ENCODE measurements at regions not wholly inside any gene's neighbourhood (a gene's known extent, or its start where the extent isn't known, plus 50 kb on each side); places are given as distances from the start of the nearest gene placed in this dataset.
A peak's percentile ranks its signal among the peaks of the same experiment; 100 is the strongest.

DNA sequence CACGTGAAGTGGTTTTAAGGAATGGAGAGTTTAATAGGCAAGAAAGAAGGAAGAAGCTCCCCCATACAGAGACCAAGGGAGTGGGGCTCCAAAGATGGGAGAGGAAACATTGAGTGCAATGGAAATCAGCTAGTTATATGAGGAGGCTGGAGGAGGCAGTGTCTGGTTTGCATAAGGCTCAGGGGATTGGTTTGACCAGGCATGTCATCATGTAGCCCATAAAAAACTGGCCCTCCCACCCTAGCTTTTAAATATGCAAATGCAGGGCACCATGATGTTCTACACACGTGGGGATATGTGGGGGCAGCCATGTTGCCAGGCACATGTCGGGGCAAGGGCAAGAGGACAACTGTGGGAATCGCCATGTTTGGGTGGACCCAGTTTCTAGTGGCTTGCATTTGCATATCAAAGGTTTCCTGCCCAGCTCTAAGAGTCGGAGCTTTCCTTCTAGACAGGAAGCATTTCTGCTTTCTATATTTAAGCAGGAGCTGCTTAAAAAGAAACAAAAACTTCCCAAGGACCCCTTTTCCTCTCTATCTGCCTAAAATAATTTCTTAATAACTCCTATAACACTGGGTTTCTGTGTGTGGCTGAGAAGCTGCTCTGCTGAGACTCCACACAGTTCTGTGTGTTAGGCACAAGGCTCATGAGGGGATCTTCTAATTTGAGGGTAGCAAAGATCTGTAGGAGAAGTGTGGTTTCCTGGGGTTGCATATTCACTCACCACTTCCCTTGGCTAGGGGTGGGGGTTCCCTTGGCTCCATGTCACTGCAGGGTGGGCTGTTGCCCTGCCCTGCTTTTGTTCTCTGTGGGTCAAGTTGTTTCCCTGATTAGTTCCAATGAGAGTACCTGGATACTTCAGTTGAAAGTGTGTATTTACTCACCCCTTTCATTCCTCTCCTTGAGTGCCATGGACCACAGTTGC lies 113.5 kb downstream of the VSIG4 start:
- Histone ChIP-seq H3K27ac (ENCODE audit: insufficient read depth, low read length, poor library complexity, severe bottlenecking) (peak overlapping the region; percentile 45), H3K4me3 (ENCODE audit: insufficient read depth, low read depth, low read length, poor library complexity, severe bottlenecking) (peak overlapping the region; percentile 29), H3K36me3 (ENCODE audit: control insufficient read depth, insufficient read depth, low read length) (no peaks in the 10 kb centered on the region), H3K9me3 (ENCODE audit: control insufficient read depth, low read length) (no peaks in the 10 kb centered on the region), H3K27me3 (replicated peaks; ENCODE audit: control insufficient read depth, insufficient read depth, low read length, poor library complexity, severe bottlenecking) (no peaks in the 10 kb centered on the region), H3K4me1 (ENCODE audit: control insufficient read depth, insufficient read depth, low read length, poor library complexity, severe bottlenecking) (peaks cover 19% of the 10 kb centered on the region)
- peak in 2 of 3 donors; percentile 2 to 20 for DNase-seq

DNA sequence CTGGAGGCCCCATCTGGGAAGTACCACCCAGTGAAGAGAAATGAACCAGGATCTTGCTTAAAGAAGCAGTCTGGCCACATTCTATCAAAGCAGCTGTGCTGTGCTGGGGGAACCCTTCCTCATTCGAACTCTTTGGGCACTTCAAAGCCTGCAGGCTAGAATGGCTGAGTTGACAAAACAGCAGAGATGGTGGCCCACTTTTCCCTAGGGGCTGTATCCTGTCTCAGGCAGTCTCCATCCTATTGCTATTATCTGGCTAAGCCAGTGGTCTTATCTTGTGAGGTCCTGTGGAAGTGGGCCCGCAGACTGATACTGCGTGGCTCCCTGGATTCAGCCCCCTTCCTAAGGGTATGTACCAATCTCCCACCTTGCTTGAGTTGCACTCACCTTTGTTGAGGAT lies 114.3 kb downstream of the VSIG4 start:
- H3K36me3 ChIP-seq (ENCODE audit: control insufficient read depth, insufficient read depth, low read length), result no peaks in the 10 kb centered on the region
- peaks cover 19% of the 10 kb centered on the region for H3K4me1 ChIP-seq (ENCODE audit: control insufficient read depth, insufficient read depth, low read length, poor library complexity, severe bottlenecking)
- no peak overlapping the region for H3K27ac ChIP-seq (ENCODE audit: insufficient read depth, low read length, poor library complexity, severe bottlenecking)
- H3K4me3 ChIP-seq (ENCODE audit: insufficient read depth, low read depth, low read length, poor library complexity, severe bottlenecking), result no peak overlapping the region
- DNase-seq, result no peak
- no peaks in the 10 kb centered on the region for H3K9me3 ChIP-seq (ENCODE audit: control insufficient read depth, low read length)
- no peaks in the 10 kb centered on the region for H3K27me3 ChIP-seq (replicated peaks; ENCODE audit: control insufficient read depth, insufficient read depth, low read length, poor library complexity, severe bottlenecking)

GRCh38 chrX:65925005-65925404 lies 114.9 kb downstream of the VSIG4 start:
- Histone ChIP-seq H3K36me3 (ENCODE audit: control insufficient read depth, insufficient read depth, low read length) (no peaks in the 10 kb centered on the region), H3K27me3 (replicated peaks; ENCODE audit: control insufficient read depth, insufficient read depth, low read length, poor library complexity, severe bottlenecking) (no peaks in the 10 kb centered on the region), H3K4me3 (ENCODE audit: insufficient read depth, low read depth, low read length, poor library complexity, severe bottlenecking) (no peak overlapping the region), H3K4me1 (ENCODE audit: control insufficient read depth, insufficient read depth, low read length, poor library complexity, severe bottlenecking) (peaks cover 19% of the 10 kb centered on the region), H3K9me3 (ENCODE audit: control insufficient read depth, low read length) (no peaks in the 10 kb centered on the region), H3K27ac (ENCODE audit: insufficient read depth, low read length, poor library complexity, severe bottlenecking) (no peak overlapping the region)
- DNase-seq, result no peak

DNA sequence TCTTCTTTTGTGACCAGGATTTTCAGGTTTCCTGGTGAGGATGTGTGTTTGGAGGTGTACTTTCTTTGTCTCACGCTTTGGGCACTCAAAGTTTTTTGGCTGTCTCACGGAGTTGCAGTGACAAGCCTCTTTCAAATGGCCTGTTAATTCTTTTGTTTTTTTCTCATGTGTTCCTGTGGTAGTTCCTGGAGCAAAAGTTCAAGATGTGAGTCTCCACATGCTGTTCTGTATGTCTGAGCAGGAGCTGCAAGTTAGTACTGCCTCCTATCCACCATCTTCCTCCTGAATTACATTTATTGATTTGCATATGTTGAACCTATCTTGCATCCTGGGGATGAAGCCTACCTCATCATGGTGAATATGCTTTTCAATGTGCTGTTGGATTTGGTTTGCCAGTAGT lies 118.5 kb downstream of the VSIG4 start:
- Histone ChIP-seq H3K27ac (ENCODE audit: insufficient read depth, low read length, poor library complexity, severe bottlenecking) (no peak overlapping the region), H3K4me1 (ENCODE audit: control insufficient read depth, insufficient read depth, low read length, poor library complexity, severe bottlenecking) (peaks cover 13% of the 10 kb centered on the region), H3K9me3 (ENCODE audit: control insufficient read depth, low read length) (no peaks in the 10 kb centered on the region), H3K36me3 (ENCODE audit: control insufficient read depth, insufficient read depth, low read length) (no peaks in the 10 kb centered on the region), H3K27me3 (replicated peaks; ENCODE audit: control insufficient read depth, insufficient read depth, low read length, poor library complexity, severe bottlenecking) (no peaks in the 10 kb centered on the region), H3K4me3 (ENCODE audit: insufficient read depth, low read depth, low read length, poor library complexity, severe bottlenecking) (no peak overlapping the region)
- DNase-seq, result no peak

DNA sequence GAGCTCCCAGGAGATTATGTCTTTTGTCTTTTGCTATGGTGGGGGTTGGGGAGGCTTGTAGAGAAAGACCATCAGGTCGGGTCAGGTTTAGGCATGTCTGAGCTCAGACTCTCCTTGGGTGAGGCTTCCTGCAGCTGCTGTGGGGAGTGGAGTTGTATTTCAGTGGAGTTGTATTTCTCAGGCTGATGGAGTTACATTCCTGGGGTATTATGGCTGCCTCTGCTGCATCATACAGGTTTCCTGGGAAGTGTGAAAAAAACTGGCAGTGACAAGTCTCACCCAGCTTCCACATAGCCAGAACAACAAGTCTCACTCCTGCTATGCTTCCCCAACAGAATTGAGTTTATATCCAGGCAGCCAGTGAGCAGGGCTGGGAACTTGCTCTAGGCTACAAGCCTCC lies 119.3 kb downstream of the VSIG4 start:
- no peak overlapping the region for H3K4me3 ChIP-seq (ENCODE audit: insufficient read depth, low read depth, low read length, poor library complexity, severe bottlenecking)
- H3K27me3 ChIP-seq (replicated peaks; ENCODE audit: control insufficient read depth, insufficient read depth, low read length, poor library complexity, severe bottlenecking), result no peaks in the 10 kb centered on the region
- no peaks in the 10 kb centered on the region for H3K9me3 ChIP-seq (ENCODE audit: control insufficient read depth, low read length)
- H3K36me3 ChIP-seq (ENCODE audit: control insufficient read depth, insufficient read depth, low read length), result no peaks in the 10 kb centered on the region
- no peak for DNase-seq
- H3K4me1 ChIP-seq (ENCODE audit: control insufficient read depth, insufficient read depth, low read length, poor library complexity, severe bottlenecking), result peaks cover 8% of the 10 kb centered on the region
- no peak overlapping the region for H3K27ac ChIP-seq (ENCODE audit: insufficient read depth, low read length, poor library complexity, severe bottlenecking)

GRCh38 chrX:65910899-65911298 lies 129.0 kb downstream of the VSIG4 start:
- no peaks in the 10 kb centered on the region for H3K36me3 ChIP-seq (ENCODE audit: control insufficient read depth, insufficient read depth, low read length)
- no peak overlapping the region for H3K4me3 ChIP-seq (ENCODE audit: insufficient read depth, low read depth, low read length, poor library complexity, severe bottlenecking)
- no peaks in the 10 kb centered on the region for H3K9me3 ChIP-seq (ENCODE audit: control insufficient read depth, low read length)
- no peaks in the 10 kb centered on the region for H3K4me1 ChIP-seq (ENCODE audit: control insufficient read depth, insufficient read depth, low read length, poor library complexity, severe bottlenecking)
- H3K27ac ChIP-seq (ENCODE audit: insufficient read depth, low read length, poor library complexity, severe bottlenecking), result no peak overlapping the region
- DNase-seq, result no peak
- no peaks in the 10 kb centered on the region for H3K27me3 ChIP-seq (replicated peaks; ENCODE audit: control insufficient read depth, insufficient read depth, low read length, poor library complexity, severe bottlenecking)

GRCh38 chrX:65903750-65904149 lies 136.1 kb downstream of the VSIG4 start:
- no peaks in the 10 kb centered on the region for H3K4me1 ChIP-seq (ENCODE audit: control insufficient read depth, insufficient read depth, low read length, poor library complexity, severe bottlenecking)
- no peaks in the 10 kb centered on the region for H3K36me3 ChIP-seq (ENCODE audit: control insufficient read depth, insufficient read depth, low read length)
- H3K27ac ChIP-seq (ENCODE audit: insufficient read depth, low read length, poor library complexity, severe bottlenecking), result no peak overlapping the region
- no peak overlapping the region for H3K4me3 ChIP-seq (ENCODE audit: insufficient read depth, low read depth, low read length, poor library complexity, severe bottlenecking)
- H3K27me3 ChIP-seq (replicated peaks; ENCODE audit: control insufficient read depth, insufficient read depth, low read length, poor library complexity, severe bottlenecking), result no peaks in the 10 kb centered on the region
- DNase-seq, result no peak
- no peaks in the 10 kb centered on the region for H3K9me3 ChIP-seq (ENCODE audit: control insufficient read depth, low read length)

DNA sequence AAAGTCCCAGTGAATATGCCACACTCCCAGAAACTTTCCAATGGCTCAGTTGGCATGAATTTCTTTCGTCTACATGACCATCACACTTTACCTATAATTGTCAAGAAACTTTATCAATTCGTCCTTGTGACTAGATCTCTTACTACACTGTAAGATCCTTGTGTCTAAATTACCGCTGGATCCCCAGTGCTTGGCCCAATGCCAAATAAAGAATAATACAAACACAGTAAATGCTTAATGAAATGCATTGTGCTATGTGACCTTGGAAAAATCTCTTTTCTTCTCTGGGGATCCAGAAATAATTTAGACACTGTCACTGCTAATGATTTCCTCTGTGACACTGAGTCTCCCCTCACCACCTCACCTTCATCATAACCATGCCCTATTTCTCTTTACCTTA lies 137.9 kb downstream of the VSIG4 start:
- no peak for DNase-seq
- Histone ChIP-seq H3K27ac (ENCODE audit: insufficient read depth, low read length, poor library complexity, severe bottlenecking) (no peak overlapping the region), H3K4me3 (ENCODE audit: insufficient read depth, low read depth, low read length, poor library complexity, severe bottlenecking) (no peak overlapping the region), H3K4me1 (ENCODE audit: control insufficient read depth, insufficient read depth, low read length, poor library complexity, severe bottlenecking) (no peaks in the 10 kb centered on the region), H3K27me3 (replicated peaks; ENCODE audit: control insufficient read depth, insufficient read depth, low read length, poor library complexity, severe bottlenecking) (no peaks in the 10 kb centered on the region), H3K9me3 (ENCODE audit: control insufficient read depth, low read length) (no peaks in the 10 kb centered on the region), H3K36me3 (ENCODE audit: control insufficient read depth, insufficient read depth, low read length) (no peaks in the 10 kb centered on the region)

- no peaks in the 10 kb centered on the region for H3K9me3 ChIP-seq (ENCODE audit: control insufficient read depth, low read length)
- no peaks in the 10 kb centered on the region for H3K36me3 ChIP-seq (ENCODE audit: control insufficient read depth, insufficient read depth, low read length)
- DNase-seq, result no peak
These were observed 138.7 kb downstream of the VSIG4 start for GRCh38 chrX:65900850-65901844.

GRCh38 chrX:65894133-65894532 lies 145.7 kb downstream of the VSIG4 start:
- peak in 2 of 3 donors; percentile 0 to 8 for DNase-seq
- no peak overlapping the region for H3K4me3 ChIP-seq (ENCODE audit: insufficient read depth, low read depth, low read length, poor library complexity, severe bottlenecking)
- H3K27me3 ChIP-seq (replicated peaks; ENCODE audit: control insufficient read depth, insufficient read depth, low read length, poor library complexity, severe bottlenecking), result no peaks in the 10 kb centered on the region
- H3K4me1 ChIP-seq (ENCODE audit: control insufficient read depth, insufficient read depth, low read length, poor library complexity, severe bottlenecking), result no peaks in the 10 kb centered on the region
- H3K9me3 ChIP-seq (ENCODE audit: control insufficient read depth, low read length), result no peaks in the 10 kb centered on the region
- no peak overlapping the region for H3K27ac ChIP-seq (ENCODE audit: insufficient read depth, low read length, poor library complexity, severe bottlenecking)
- H3K36me3 ChIP-seq (ENCODE audit: control insufficient read depth, insufficient read depth, low read length), result no peaks in the 10 kb centered on the region

More at GRCh38 chrX:65900850-65901844, 138.7 kb downstream of the VSIG4 start:
- no peak overlapping the region for H3K4me3 ChIP-seq (ENCODE audit: insufficient read depth, low read depth, low read length, poor library complexity, severe bottlenecking)
- H3K27ac ChIP-seq (ENCODE audit: insufficient read depth, low read length, poor library complexity, severe bottlenecking), result no peak overlapping the region
- H3K27me3 ChIP-seq (replicated peaks; ENCODE audit: control insufficient read depth, insufficient read depth, low read length, poor library complexity, severe bottlenecking), result no peaks in the 10 kb centered on the region
- H3K4me1 ChIP-seq (ENCODE audit: control insufficient read depth, insufficient read depth, low read length, poor library complexity, severe bottlenecking), result no peaks in the 10 kb centered on the region
